ENCODE measurements at regions not wholly inside any gene's neighbourhood (a gene's known extent, or its start where the extent isn't known, plus 50 kb on each side); places are given as distances from the start of the nearest gene placed in this dataset.

DNA sequence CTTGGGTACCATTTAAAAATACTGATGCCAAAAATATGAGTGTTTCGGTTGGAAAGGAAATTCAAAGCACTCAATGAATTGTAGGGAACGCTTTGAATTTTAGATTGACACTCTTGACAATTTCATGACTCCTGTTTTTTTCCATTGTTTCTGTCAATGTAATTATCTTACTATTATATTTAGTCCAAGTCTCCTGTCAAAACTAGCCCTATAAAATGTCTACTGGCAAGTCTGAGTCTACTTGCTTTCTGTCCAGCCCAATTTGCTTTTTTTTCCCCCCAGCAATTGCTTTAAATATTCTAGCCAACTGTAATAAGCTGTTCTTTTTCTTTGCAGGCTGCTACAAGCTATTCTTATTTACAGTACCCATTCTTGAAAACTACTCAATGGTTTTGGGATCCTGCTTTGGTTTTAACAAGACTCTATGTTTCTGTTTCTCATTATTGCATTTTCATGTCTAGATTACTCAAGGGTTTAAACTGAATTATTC is 1103.9 kb upstream of the GJE1 start:
- H3K4me1 Mint-ChIP-seq (ENCODE audit: low read depth) = no peaks in the 10 kb centered on the region
- no peak overlapping the region for H3K4me3 Mint-ChIP-seq
- no peak for DNase-seq
- H3K27me3 Mint-ChIP-seq (ENCODE audit: low read depth) = no peaks in the 10 kb centered on the region
- no peaks in the 10 kb centered on the region for H3K9me3 Mint-ChIP-seq (ENCODE audit: insufficient read depth)
- ChIA-PET POLR2A (no interaction called here), CTCF (no interaction called here)
- no peaks in the 10 kb centered on the region for H3K36me3 Mint-ChIP-seq (ENCODE audit: low read depth)
- no peak overlapping the region for H3K27ac Mint-ChIP-seq
- ATAC-seq = no peak

DNA sequence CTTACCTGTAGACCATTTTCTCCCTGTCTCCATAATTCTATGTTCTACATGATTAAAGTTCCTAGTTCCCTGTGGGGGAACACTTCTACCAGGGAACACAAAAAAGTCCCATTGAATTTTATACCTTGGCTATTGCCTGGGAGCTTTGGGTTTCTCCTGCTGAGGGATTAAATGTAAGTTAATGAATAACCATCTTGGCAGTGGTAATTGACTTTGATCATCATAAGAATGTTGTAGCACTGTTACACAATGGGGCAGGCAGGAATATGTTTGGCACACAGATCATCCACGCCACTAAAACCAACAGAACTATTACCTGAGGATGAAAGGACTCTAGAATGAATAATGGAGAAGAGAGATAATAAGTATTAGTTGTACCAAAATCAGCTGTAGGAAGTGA is 1106.2 kb upstream of the GJE1 start:
- Mint-ChIP-seq H3K36me3 (ENCODE audit: low read depth) (no peaks in the 10 kb centered on the region), H3K9me3 (ENCODE audit: insufficient read depth) (no peaks in the 10 kb centered on the region), H3K27ac (no peak overlapping the region), H3K4me3 (no peak overlapping the region), H3K27me3 (ENCODE audit: low read depth) (no peaks in the 10 kb centered on the region), H3K4me1 (ENCODE audit: low read depth) (no peaks in the 10 kb centered on the region)
- no peak for DNase-seq
- ChIA-PET CTCF (no interaction called here), POLR2A (no interaction called here)
- no peak for ATAC-seq

- Mint-ChIP-seq H3K36me3 (ENCODE audit: low read depth) (no peaks in the 10 kb centered on the region), H3K27me3 (ENCODE audit: low read depth) (no peaks in the 10 kb centered on the region), H3K27ac (no peak overlapping the region), H3K4me1 (ENCODE audit: low read depth) (no peaks in the 10 kb centered on the region), H3K9me3 (ENCODE audit: insufficient read depth) (no peaks in the 10 kb centered on the region), H3K4me3 (no peak overlapping the region)
- POLR2A ChIA-PET = no interaction called here
- DNase-seq (no peak), ATAC-seq (no peak)
- CTCF ChIA-PET = no interaction called here
Observed at GRCh38 chr6:141024526-141024925, 1108.2 kb upstream of the GJE1 start.

- no peak for DNase-seq
- ChIA-PET CTCF (no interaction called here), POLR2A (no interaction called here)
- Mint-ChIP-seq H3K4me1 (ENCODE audit: low read depth) (no peaks in the 10 kb centered on the region), H3K27ac (no peak overlapping the region), H3K4me3 (no peak overlapping the region), H3K9me3 (ENCODE audit: insufficient read depth) (no peaks in the 10 kb centered on the region), H3K36me3 (ENCODE audit: low read depth) (no peaks in the 10 kb centered on the region), H3K27me3 (ENCODE audit: low read depth) (no peaks in the 10 kb centered on the region)
- ATAC-seq = no peak
Observed at GRCh38 chr6:141017941-141018340, 1114.8 kb upstream of the GJE1 start.

DNA sequence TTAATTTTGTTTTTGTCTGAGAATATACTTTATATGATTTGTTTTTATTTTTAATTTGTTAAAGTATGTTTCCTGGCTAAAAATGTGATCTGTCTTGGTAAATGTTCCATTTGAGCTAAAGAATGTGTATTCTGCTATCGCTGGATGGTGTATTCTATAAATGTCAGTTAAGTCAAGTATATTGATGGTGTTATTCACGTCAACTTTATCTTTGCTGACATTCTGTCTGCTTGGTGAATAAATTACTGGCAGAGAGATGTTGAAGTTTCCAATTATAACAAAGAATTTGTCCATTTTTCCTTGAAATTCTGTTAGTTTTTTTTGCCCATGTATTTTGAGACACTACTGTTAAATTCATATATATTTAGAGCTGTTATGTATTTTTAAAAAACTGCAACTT is 1131.8 kb upstream of the GJE1 start:
- ChIA-PET CTCF (no interaction called here), POLR2A (no interaction called here)
- no peaks in the 10 kb centered on the region for H3K27me3 Mint-ChIP-seq (ENCODE audit: low read depth)

DNA sequence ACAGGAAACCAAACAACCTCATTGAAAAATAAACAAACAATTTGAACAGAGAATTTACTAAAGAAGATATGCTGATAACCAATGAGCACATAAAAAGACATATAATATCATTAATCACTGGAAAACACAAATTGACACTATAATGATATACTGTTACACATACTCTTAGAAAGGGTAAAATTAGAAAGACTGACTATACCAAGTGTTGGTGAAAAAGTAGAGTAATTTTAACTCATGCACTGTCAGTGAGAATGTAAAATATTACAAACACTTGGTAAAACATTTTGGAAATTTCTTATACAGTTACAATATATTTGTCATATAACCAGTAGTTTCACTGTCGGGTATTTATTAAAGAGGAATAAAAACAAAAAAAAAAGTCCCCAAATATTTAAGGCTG is 1139.2 kb upstream of the GJE1 start:
- POLR2A ChIA-PET = no interaction called here
- CTCF ChIA-PET = no interaction called here
- H3K4me3 Mint-ChIP-seq = no peak overlapping the region
- H3K27ac Mint-ChIP-seq = no peak overlapping the region
- H3K4me1 Mint-ChIP-seq (ENCODE audit: low read depth) = no peaks in the 10 kb centered on the region
- H3K36me3 Mint-ChIP-seq (ENCODE audit: low read depth) = no peaks in the 10 kb centered on the region
- H3K27me3 Mint-ChIP-seq (ENCODE audit: low read depth) = no peaks in the 10 kb centered on the region
- DNase-seq (no peak), ATAC-seq (no peak)
- no peaks in the 10 kb centered on the region for H3K9me3 Mint-ChIP-seq (ENCODE audit: insufficient read depth)

More for the DNA sequence above, 1131.8 kb upstream of the GJE1 start:
- DNase-seq (no peak), ATAC-seq (no peak)
- Mint-ChIP-seq H3K9me3 (ENCODE audit: insufficient read depth) (no peaks in the 10 kb centered on the region), H3K4me1 (ENCODE audit: low read depth) (no peaks in the 10 kb centered on the region), H3K36me3 (ENCODE audit: low read depth) (no peaks in the 10 kb centered on the region), H3K4me3 (no peak overlapping the region), H3K27ac (no peak overlapping the region)

DNA sequence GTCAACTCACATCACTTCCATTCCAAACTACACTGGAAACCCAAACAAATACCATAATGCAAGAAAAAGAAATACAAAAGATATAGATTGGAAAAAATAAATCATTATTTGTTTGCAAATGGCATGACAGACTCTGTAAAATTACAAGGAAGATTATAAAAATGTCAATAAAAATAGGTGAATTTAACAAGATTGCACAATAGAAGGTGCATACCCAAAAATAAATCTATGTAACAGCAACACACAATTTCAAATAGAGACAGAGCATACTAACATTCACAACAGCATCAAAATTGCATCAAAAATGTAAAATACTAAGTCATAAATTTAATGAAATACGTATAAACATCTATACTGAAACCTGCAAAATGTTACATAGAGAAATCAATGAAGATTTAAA is 1140.0 kb upstream of the GJE1 start:
- DNase-seq (no peak), ATAC-seq (no peak)
- ChIA-PET CTCF (no interaction called here), POLR2A (no interaction called here)
- H3K27ac Mint-ChIP-seq = no peak overlapping the region
- no peaks in the 10 kb centered on the region for H3K27me3 Mint-ChIP-seq (ENCODE audit: low read depth)
- no peaks in the 10 kb centered on the region for H3K4me1 Mint-ChIP-seq (ENCODE audit: low read depth)
- no peak overlapping the region for H3K4me3 Mint-ChIP-seq
- no peaks in the 10 kb centered on the region for H3K9me3 Mint-ChIP-seq (ENCODE audit: insufficient read depth)
- H3K36me3 Mint-ChIP-seq (ENCODE audit: low read depth) = no peaks in the 10 kb centered on the region

- H3K4me1 Mint-ChIP-seq (ENCODE audit: low read depth) = no peaks in the 10 kb centered on the region
- H3K36me3 Mint-ChIP-seq (ENCODE audit: low read depth) = no peaks in the 10 kb centered on the region
- no peak overlapping the region for H3K27ac Mint-ChIP-seq
- DNase-seq (no peak), ATAC-seq (no peak)
- H3K4me3 Mint-ChIP-seq = no peak overlapping the region
- CTCF ChIA-PET = interaction anchor here (0.7 kb wide), 1 partner anchor 16 kb away, joined by 3 read pairs; no protein-coding TSS in a partner anchor
- no peaks in the 10 kb centered on the region for H3K9me3 Mint-ChIP-seq (ENCODE audit: insufficient read depth)
- POLR2A ChIA-PET = no interaction called here
- no peaks in the 10 kb centered on the region for H3K27me3 Mint-ChIP-seq (ENCODE audit: low read depth)
Observed at GRCh38 chr6:140988780-140989179, 1143.9 kb upstream of the GJE1 start.

GRCh38 chr6:140987364-140988155 is 1145.2 kb upstream of the GJE1 start:
- ChIA-PET CTCF (no interaction called here), POLR2A (no interaction called here)
- no peaks in the 10 kb centered on the region for H3K4me1 Mint-ChIP-seq (ENCODE audit: low read depth)
- ATAC-seq (no peak), DNase-seq (no peak)
- no peak overlapping the region for H3K4me3 Mint-ChIP-seq
- no peak overlapping the region for H3K27ac Mint-ChIP-seq
- no peaks in the 10 kb centered on the region for H3K36me3 Mint-ChIP-seq (ENCODE audit: low read depth)
- no peaks in the 10 kb centered on the region for H3K9me3 Mint-ChIP-seq (ENCODE audit: insufficient read depth)
- no peaks in the 10 kb centered on the region for H3K27me3 Mint-ChIP-seq (ENCODE audit: low read depth)

DNA sequence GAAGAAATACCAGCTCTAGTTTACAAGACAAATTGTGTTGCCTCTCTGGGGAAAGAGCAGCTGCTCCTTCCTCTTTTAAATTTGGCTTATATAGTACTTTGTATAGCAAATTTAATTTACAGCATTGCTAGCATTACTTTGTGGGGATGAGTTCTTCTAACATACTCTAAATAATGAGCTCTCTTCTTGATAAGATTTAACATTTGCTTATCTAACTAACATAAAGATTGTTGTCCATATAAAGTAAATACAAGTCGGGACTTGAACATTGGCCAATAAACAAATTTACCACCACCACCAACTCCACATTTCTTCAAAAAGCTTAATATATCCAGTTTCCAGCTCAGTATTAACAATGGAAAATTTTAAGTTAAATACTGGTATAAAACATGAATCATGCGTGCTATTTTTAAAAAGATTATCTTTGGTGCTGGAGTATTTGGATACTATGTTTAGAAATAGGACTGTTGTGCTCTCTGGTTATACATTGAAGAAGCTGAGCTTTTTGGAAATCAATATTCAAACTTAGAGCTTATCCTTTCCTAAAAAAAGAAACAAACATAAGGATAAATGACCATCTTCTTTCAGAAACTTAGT is 1146.9 kb upstream of the GJE1 start:
- Mint-ChIP-seq H3K4me3 (no peak overlapping the region), H3K27me3 (ENCODE audit: low read depth) (no peaks in the 10 kb centered on the region), H3K27ac (no peak overlapping the region), H3K9me3 (ENCODE audit: insufficient read depth) (no peaks in the 10 kb centered on the region), H3K36me3 (ENCODE audit: low read depth) (no peaks in the 10 kb centered on the region), H3K4me1 (ENCODE audit: low read depth) (no peaks in the 10 kb centered on the region)
- DNase-seq (no peak), ATAC-seq (no peak)
- ChIA-PET CTCF (no interaction called here), POLR2A (no interaction called here)

DNA sequence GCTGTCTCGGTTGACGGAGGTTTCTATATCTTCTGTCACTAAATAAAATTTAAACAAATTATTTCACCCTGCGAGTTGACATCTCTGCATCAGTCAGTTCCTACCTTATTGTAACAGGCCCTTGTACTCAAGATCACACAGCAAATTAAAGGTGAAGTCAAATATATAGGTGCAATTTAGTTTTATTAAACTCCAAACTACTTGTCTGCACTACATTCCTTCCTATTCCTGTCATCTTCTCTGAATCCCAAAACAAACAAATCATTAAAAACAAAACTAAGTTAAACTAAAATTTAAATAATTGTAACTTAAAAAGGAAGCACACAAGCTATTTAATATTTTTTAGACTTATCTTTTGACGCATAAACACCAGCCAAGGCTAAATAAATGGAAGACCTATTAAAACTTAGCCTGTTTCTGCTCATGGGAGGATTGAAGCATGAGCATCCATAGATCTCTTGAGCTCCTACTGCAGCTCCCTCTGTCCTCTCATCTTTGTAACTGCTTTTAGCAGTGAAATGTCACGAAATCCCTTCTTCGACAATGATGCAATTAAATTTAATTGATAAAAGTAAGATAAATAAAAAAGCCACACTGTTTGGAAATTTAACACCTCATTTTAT is 1152.3 kb upstream of the GJE1 start:
- DNase-seq (no peak), ATAC-seq (no peak)
- ChIA-PET POLR2A (no interaction called here), CTCF (no interaction called here)
- Mint-ChIP-seq H3K36me3 (ENCODE audit: low read depth) (no peaks in the 10 kb centered on the region), H3K4me3 (no peak overlapping the region), H3K27me3 (ENCODE audit: low read depth) (no peaks in the 10 kb centered on the region), H3K27ac (no peak overlapping the region), H3K9me3 (ENCODE audit: insufficient read depth) (no peaks in the 10 kb centered on the region), H3K4me1 (ENCODE audit: low read depth) (no peaks in the 10 kb centered on the region)

- no peaks in the 10 kb centered on the region for H3K36me3 Mint-ChIP-seq (ENCODE audit: low read depth)
- no peak overlapping the region for H3K27ac Mint-ChIP-seq
- H3K27me3 Mint-ChIP-seq (ENCODE audit: low read depth) = no peaks in the 10 kb centered on the region
- no peaks in the 10 kb centered on the region for H3K4me1 Mint-ChIP-seq (ENCODE audit: low read depth)
- POLR2A ChIA-PET = no interaction called here
- DNase-seq (no peak), ATAC-seq (no peak)
- no peak overlapping the region for H3K4me3 Mint-ChIP-seq
- CTCF ChIA-PET = no interaction called here
- no peaks in the 10 kb centered on the region for H3K9me3 Mint-ChIP-seq (ENCODE audit: insufficient read depth)
Observed at GRCh38 chr6:140979642-140980091, 1153.1 kb upstream of the GJE1 start.

All from activated CD8-positive, alpha-beta T cell treated with anti-CD3 and anti-CD28 coated beads, Interleukin-2, amount 10 ng/mL, durations not matched to agents 7 days and 5 days (primary cell).